NCI-H2196 (cell line): ENCODE measurements at regions not wholly inside any gene's neighbourhood (a gene's known extent, or its start where the extent isn't known, plus 50 kb on each side); places are given as distances from the start of the nearest gene placed in this dataset.
A peak's percentile ranks its signal among the peaks of the same experiment; 100 is the strongest.
"Not testable (repeated sequence)": the region's sequence is repeated elsewhere in the genome, so short reads cannot be mapped to it uniquely, and the experiment has no call there.

ENCODE experiments used
- DNase-seq: peaks from one replicate; lab custom pipeline; 2025; ENCODE audit not compliant: unreplicated experiment; lab: John Stamatoyannopoulos, UW

GRCh38 chr6:25112322-25112773 lies 166.8 kb upstream of the CARMIL1 start:
- DNase-seq, result no peak

- no peak for DNase-seq
Observed at GRCh38 chr6:25113436-25113835, 165.7 kb upstream of the CARMIL1 start.

- DNase-seq, result no peak
Observed at GRCh38 chr6:25118038-25118437, 161.1 kb upstream of the CARMIL1 start.

GRCh38 chr6:25121186-25121585 lies 158.0 kb upstream of the CARMIL1 start:
- no peak for DNase-seq

GRCh38 chr6:25122001-25122400 lies 157.2 kb upstream of the CARMIL1 start:
- DNase-seq, result no peak

GRCh38 chr6:25122622-25123237 lies 156.4 kb upstream of the CARMIL1 start:
- DNase-seq, result peak; percentile 10

GRCh38 chr6:25124216-25124715 lies 154.9 kb upstream of the CARMIL1 start:
- DNase-seq, result no peak

GRCh38 chr6:25125736-25126135 lies 153.4 kb upstream of the CARMIL1 start:
- DNase-seq, result no peak

- DNase-seq, result no peak
Observed at GRCh38 chr6:25127076-25127837, 151.9 kb upstream of the CARMIL1 start.

GRCh38 chr6:25130518-25130917 lies 148.7 kb upstream of the CARMIL1 start:
- DNase-seq, result no peak

GRCh38 chr6:25132934-25133333 lies 146.2 kb upstream of the CARMIL1 start:
- no peak for DNase-seq

- DNase-seq, result no peak
Observed at GRCh38 chr6:25133568-25133967, 145.6 kb upstream of the CARMIL1 start.

- DNase-seq, result no peak
Observed at GRCh38 chr6:25136854-25137253, 142.3 kb upstream of the CARMIL1 start.

GRCh38 chr6:25137480-25137879 lies 141.7 kb upstream of the CARMIL1 start:
- DNase-seq, result no peak

- no peak for DNase-seq
Observed at GRCh38 chr6:25137916-25138232, 141.3 kb upstream of the CARMIL1 start.

- DNase-seq, result no peak
Observed at GRCh38 chr6:25138233-25138933, 140.8 kb upstream of the CARMIL1 start.

- no peak for DNase-seq
Observed at GRCh38 chr6:25138934-25139415, 140.2 kb upstream of the CARMIL1 start.

- not testable (repeated sequence) for DNase-seq
Observed at GRCh38 chr6:25139608-25140007, 139.6 kb upstream of the CARMIL1 start.

GRCh38 chr6:25142506-25142905 lies 136.7 kb upstream of the CARMIL1 start:
- no peak for DNase-seq

- no peak for DNase-seq
Observed at GRCh38 chr6:25144919-25145318, 134.3 kb upstream of the CARMIL1 start.

GRCh38 chr6:25147223-25147622 lies 132.0 kb upstream of the CARMIL1 start:
- DNase-seq, result no peak

GRCh38 chr6:25150031-25150430 lies 129.1 kb upstream of the CARMIL1 start:
- no peak for DNase-seq
